COLO829 (cell line): ENCODE measurements at regions not wholly inside any gene's neighbourhood (a gene's known extent, or its start where the extent isn't known, plus 50 kb on each side); places are given as distances from the start of the nearest gene placed in this dataset.
A peak's percentile ranks its signal among the peaks of the same experiment; 100 is the strongest.
"Not testable (repeated sequence)": the region's sequence is repeated elsewhere in the genome, so short reads cannot be mapped to it uniquely, and the experiment has no call there.

Experiments used
- DNase-seq: peaks from one replicate; pipeline ENCODE4 v3.0.0; 2012; ENCODE audit warnings: low spot score

- DNase-seq = not testable (repeated sequence)
Measured at GRCh38 chr2:87075054-87075790, 53.6 kb upstream of the PLGLB1 start.

DNA sequence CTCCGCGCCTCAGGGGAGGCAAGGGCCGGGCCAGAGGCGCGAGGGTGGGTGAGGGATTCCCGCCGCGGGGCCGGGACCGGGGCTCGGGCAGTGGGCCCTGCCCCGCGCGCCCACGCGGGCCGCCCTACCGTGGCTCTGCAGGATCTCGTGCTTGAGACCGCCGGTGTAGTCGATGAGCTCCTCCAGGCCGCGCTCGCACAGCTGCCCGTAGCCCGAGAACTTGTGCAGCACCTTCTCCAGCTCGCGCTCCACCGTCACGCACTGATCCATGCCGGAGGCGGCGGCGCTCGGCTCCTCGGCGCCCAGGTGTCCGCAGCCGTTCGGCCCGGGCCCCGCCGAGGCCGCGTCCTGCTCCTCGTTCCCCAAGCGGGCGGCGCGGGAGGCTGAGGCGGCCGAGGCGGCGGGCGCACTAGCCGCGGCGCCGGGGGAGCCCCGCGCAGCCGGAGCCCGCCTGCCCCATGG, 54.2 kb upstream of the PLGLB1 start:
- not testable (repeated sequence) for DNase-seq

DNA sequence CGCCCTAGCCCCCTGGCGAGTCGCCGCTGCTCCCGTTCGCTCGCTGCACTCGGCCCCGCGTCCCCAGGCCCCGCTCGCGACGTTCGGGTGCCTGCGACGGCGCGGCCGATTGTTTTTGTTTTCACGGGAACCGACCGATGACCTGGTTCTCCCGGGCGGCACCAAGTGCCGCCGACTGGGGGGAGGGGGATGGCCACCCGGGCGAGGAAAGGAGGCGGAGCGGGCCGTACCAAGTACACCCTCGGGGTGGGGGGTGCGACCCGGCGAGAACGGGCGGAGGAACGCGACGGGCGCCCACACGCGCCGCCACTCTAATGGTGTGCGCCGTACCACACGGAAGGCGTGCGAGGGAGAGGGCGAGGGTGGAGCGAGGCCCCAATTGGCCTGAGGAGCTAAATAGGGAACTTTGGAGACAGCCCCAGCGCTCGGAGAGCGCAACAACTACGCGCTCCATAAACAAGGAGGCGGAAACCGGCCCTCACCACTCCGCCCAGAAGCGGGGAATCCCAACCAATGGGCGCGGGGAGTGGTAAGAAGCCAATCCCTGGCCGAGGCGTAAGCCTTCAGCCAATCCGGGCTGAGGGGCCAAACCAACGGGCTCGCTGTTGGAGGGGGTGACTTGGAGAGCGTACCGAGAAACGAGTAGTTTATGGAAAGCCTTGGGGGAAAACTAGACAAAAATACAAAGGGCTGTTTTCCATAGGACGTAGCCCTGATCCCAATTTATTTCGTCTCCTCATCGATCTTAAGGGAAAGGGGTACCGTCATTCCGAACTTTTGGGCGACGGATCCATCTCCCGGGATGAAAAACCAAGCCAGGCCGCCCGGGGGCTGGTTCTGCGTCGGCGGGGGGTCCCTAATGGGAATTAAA, 54.8 kb upstream of the PLGLB1 start:
- peak; percentile 4 for DNase-seq

DNA sequence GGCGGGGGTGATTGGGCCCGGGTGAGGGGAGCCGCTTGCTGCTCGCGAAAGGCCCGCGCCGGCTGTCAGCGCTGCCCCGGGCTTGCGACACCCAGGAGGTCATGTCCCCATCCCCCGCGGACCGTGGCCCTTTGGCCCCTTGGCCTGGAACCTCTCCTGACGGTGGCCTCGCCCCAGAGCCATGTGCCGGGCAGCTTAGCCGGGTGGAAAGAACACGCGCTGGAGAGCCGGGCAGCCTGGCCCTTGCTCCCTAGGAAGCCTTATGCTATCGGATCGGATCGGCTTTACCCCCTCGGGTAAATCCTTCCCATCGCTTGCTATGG, 55.4 kb upstream of the PLGLB1 start:
- not testable (repeated sequence) for DNase-seq

- not testable (repeated sequence) for DNase-seq
Measured at GRCh38 chr2:87081727-87082126, 60.1 kb upstream of the PLGLB1 start.

DNA sequence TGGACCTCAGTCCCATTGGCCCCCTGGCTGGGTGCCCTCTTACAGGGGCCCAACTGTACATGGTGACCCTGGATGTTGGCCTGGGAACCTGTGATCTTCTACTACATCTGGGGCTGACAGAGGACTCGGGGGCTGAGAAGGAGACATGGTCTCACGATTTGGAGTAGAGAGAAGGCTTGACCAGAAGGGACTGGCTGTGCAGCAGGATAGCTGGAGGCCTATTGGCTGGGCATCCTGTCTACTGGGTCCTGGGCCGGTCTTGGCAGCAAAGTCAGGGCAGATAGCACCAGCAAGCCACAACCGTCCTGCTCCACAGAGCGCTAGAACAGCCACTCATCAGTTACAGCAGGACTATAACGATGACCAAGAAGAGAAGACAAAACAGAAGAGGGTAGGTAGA, 66.4 kb upstream of the PLGLB1 start:
- not testable (repeated sequence) for DNase-seq

DNA sequence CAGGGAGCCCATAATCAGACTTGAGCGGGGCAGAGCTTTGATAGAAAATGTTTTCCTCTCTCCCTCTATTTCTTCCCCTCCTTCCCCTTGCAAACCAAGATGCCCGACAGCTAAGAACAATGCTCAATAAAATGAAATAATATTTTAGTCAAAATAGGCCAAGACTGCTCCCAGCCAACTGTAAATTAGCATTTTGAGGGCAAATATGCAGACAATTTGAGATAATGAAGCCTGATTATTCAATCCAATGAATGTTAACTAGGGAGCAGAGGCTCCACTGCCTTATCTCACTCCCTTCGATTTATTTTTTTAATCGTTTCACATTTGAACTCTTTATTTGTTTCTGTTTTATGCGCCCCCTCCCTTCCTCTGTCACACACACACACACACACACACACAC, 67.8 kb upstream of the PLGLB1 start:
- DNase-seq = not testable (repeated sequence)

DNA sequence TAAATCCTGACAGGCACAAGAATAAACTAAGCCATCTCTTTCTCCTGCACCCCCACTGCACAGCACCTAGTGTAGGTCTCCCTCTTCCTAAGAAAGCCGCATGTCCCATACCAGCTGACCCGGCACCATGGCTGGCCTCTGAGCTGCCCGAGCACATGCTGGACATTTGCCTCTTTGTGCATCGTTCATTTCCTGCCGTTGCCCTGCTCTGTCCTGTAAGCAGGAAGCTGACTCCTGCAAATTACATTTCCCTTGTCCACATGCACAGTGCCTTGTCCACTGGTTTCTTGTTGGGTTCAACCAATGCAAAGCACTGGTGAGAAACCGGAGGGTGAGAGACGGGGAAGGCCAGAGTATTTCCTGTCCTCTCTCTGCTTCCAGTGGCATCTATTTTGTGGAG, 71.6 kb upstream of the PLGLB1 start:
- DNase-seq = not testable (repeated sequence)

DNA sequence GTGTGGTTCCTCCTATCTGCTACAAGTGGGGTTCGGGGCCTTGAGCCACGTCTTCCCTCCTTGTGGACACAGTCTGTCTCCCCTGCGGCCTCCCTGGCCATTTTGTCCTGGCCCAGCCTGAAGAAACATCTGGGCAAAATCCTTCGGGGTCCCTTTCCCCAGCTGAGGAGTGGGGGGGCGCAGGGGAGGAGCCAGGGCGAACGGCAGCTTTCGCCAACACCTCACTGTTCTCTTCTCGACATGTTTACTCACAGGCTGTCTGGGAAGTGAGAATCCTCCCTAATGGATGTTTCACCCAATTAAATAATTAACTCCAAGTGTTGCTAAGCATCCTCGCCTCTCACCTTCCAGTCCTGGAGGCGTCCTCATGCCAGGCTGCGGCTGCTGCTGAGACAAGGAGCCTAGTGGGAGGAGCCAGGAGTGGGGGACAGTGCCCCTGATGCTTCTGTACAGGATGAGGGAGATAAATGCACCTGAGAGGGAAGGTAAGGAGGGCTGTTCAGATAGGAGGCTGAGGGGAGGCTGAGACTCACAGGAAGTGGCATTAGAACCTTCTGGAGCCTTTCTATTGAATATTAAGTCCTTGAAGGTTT, 72.4 kb upstream of the PLGLB1 start:
- not testable (repeated sequence) for DNase-seq

- DNase-seq = not testable (repeated sequence)
Measured at GRCh38 chr2:87095804-87096203, 74.2 kb upstream of the PLGLB1 start.

GRCh38 chr2:87128761-87129553, 107.3 kb upstream of the PLGLB1 start:
- DNase-seq = not testable (repeated sequence)

DNA sequence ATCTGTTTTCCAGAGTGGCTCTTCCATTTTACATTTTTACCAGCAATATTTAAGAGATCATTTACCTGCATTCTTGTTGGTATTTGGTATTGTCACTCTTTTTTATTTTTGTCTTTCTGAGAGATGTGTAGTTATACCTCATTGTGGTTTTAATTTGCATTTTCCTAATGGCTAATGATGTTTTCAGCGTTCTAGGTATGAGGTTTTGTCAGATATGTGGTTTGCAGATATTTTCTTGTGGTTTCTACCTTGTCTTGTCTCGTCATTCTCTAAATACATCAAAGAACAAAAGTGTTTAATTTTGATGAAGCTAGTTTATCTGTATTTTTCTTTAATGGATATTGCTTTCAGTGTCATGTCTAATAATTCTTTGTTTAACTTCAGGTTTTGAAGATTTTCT, 110.9 kb upstream of the PLGLB1 start:
- not testable (repeated sequence) for DNase-seq

- DNase-seq = not testable (repeated sequence)
Measured at GRCh38 chr2:87151835-87152493, 130.3 kb upstream of the PLGLB1 start.

DNA sequence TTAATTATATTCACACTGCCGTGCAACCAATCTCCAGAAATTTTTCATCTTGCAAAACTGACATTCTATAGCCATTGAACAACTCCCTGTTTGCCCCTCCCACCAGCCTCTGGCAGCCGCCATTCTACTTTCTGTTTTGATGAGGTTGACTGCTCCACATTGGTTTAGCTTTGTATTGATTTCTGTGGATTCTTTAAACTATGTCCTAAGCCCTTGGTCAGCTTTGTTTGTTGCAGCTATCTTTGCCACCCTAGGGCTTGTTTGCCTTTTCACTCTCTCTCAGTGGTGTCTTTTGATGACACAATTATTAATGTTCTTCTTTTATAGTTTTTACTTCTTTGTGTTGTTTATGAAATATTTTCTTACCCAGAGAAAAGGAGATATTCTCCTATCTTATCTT, 152.8 kb upstream of the PLGLB1 start:
- DNase-seq = not testable (repeated sequence)

- not testable (repeated sequence) for DNase-seq
Measured at GRCh38 chr2:87183373-87183772, 161.7 kb upstream of the PLGLB1 start.

GRCh38 chr2:87184260-87184659, 162.6 kb upstream of the PLGLB1 start:
- DNase-seq = not testable (repeated sequence)

DNA sequence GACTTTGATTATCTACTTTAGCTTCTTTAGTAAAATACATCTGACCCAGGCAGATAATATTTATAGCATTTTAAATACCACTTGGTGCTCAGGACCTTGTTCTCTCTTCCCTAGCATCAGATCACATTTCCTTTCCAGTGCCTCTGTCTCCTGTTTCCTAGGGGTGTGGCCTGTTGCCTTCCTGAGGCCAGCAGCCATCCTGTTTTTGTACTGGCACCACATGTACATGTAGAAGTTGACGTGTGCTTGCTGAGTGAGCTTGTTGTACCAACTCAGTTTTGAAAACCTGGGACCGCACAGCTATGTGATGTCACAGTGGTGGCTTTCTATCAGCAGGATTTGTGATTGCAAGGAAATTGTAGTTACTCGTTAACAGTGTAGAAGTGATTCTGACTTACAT, 167.6 kb upstream of the PLGLB1 start:
- not testable (repeated sequence) for DNase-seq

DNA sequence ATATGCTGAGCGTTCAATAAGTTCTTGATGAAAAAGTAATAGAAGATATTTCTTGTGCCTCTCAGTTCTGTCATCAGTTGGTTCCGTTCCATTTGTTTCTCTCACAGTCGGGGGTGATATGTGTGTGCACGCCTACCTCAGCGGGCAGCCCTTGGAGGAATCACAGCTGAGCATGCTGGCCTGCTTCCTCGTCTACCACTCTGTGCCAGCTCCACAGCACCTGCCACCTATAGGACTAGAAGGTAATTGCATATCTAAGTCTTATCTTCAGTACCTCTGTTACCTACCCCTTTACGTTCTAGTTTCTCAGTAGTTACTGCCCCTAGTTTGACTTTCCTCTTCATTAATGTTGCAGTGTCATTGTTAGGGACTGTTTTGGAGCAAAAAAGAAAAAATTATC, 171.7 kb upstream of the PLGLB1 start:
- not testable (repeated sequence) for DNase-seq

DNA sequence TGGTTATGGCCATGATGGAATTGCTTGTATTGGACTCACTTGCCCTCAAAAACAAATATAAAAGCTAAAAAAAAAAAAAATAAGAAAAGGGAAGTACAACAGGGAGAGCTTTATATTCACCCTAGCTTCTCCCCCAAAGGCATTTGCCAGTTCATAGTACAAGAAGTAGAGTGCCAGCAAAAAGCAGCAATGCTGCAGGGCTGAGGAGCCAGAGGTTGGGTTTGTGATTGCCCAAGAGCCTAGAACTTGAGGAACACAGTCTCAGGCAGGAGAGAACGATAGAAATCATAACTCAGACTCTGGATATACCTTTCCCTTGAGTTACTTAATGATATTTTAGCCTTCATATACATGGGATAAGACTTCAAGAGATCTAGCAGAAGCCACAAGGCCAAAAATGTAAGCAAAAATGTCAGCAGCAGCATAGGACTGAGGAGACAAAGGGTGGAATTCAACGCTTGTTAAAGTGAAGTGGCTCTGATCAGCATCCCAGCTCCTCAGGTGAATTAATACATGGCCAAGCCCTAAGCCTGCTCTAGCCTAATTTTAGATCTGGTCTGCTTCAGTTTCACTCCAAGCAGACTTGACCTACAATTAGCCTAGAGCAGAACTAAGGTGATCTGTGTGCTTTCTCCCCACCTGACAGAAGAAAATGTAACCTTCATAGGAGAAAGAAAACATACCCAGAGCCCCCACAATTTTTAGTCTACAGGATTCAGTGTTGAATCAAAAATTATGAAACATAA, 172.8 kb upstream of the PLGLB1 start:
- DNase-seq = not testable (repeated sequence)

DNA sequence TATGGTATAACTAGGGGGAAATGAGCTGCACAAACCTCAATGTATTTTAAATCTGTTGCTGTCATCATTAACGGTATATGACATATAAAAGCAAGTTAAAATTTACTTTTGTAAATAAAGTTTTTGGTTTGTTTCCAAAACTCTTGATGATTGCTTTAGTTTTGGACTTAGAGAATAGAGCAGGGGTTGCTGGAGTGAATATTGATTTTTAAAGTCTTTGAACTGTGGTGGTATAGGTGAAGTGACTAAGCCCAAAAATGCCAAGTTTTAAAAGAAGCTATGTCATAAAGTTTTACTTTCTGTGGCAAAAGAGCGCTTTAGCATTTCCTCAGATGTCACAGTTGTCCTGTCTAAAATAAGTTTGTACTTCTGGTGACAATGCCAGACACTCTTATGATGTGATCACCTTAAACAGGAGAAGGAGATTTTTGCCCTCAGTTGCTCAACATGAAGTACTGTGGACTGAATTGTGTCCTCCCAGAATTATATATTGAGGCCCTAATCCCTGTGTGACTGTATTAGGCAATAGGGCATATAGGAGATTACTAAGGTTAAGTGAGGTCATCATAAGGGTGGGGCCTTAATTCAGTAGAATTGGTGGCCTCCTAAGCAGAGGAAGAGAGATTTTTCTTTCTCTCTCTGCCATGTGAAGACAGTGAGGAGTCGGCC, 175.2 kb upstream of the PLGLB1 start:
- not testable (repeated sequence) for DNase-seq
